ENCODE measurements at regions not wholly inside any gene's neighbourhood (a gene's known extent, or its start where the extent isn't known, plus 50 kb on each side); places are given as distances from the start of the nearest gene placed in this dataset.

DNA sequence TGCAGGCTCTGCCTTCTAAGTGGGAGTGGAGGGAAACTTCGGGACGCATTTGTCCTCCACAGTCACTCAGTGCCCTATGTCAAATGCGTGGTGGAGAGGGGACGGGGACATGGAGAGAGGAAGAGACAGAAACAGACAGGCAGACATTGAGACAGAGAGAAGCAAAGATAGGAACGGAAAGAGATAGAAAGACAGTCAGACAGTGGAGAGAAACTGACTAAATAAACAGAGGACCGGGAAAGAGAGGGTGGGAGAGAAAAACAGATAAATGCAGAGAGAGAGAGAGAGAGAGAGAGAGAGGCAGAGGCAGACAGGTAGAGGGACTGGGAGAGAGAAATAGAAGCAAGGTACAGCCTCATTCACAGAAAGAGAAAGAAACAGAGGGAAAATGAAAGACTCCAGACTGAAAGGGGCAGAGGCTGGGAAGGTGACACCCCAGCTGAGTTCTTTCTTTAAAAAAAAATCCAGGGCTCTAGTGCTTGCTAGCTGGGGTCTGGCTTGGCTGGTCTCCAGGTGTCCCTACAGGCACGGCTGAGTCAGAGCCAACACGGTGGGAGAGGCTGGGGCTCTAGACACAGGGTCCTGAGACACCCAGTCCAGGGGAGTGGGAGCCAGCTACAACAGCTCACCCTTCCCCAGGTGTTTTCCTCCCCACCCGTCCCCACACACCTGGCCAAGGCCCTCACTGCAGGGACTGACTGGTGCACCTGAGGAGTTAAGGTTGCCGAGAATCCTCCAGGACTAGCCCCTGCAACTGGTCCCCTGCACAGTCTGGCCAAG, 506.1 kb upstream of the PROK2 start:
- no peaks in the 10 kb centered on the region for H3K27me3 ChIP-seq (ENCODE audit: control insufficient read depth, insufficient read depth, low read length)
- no peak overlapping the region for H3K9ac ChIP-seq (ENCODE audit: low read length)
- peaks cover 7% of the 10 kb centered on the region for H3K4me1 ChIP-seq (ENCODE audit: control insufficient read depth, low read depth, low read length)
- no peak overlapping the region for H3K4me3 ChIP-seq (ENCODE audit: low read length)
- no peaks in the 10 kb centered on the region for H3K9me3 ChIP-seq (ENCODE audit: control insufficient read depth, low read depth, low read length)
- H3K27ac ChIP-seq (ENCODE audit: low read length): no peak overlapping the region
- no peaks in the 10 kb centered on the region for H3K36me3 ChIP-seq (ENCODE audit: control insufficient read depth, low read depth, low read length)

DNA sequence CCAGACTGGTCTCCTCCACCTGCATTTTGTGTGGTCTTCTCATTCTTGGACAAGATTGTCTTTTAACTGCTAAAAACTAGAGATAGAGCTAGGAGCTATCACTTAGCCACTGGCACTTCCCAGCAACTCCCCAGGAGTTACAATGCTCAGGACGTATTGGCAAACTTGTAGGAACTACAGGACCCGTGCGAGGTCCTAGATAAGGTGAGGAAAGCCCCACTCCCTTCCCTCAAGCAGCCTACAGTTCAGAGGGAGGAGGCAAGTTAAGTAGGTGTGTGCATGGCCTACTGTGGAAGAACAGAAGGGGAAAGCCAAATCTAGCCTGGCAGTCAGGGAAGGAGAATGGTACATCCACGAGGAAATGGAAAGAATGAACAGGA, 504.7 kb upstream of the PROK2 start:
- Histone ChIP-seq H3K4me1 (ENCODE audit: control insufficient read depth, low read depth, low read length) (peaks cover 7% of the 10 kb centered on the region), H3K9me3 (ENCODE audit: control insufficient read depth, low read depth, low read length) (no peaks in the 10 kb centered on the region), H3K27ac (ENCODE audit: low read length) (no peak overlapping the region), H3K9ac (ENCODE audit: low read length) (no peak overlapping the region), H3K4me3 (ENCODE audit: low read length) (no peak overlapping the region), H3K36me3 (ENCODE audit: control insufficient read depth, low read depth, low read length) (no peaks in the 10 kb centered on the region), H3K27me3 (ENCODE audit: control insufficient read depth, insufficient read depth, low read length) (no peaks in the 10 kb centered on the region)

DNA sequence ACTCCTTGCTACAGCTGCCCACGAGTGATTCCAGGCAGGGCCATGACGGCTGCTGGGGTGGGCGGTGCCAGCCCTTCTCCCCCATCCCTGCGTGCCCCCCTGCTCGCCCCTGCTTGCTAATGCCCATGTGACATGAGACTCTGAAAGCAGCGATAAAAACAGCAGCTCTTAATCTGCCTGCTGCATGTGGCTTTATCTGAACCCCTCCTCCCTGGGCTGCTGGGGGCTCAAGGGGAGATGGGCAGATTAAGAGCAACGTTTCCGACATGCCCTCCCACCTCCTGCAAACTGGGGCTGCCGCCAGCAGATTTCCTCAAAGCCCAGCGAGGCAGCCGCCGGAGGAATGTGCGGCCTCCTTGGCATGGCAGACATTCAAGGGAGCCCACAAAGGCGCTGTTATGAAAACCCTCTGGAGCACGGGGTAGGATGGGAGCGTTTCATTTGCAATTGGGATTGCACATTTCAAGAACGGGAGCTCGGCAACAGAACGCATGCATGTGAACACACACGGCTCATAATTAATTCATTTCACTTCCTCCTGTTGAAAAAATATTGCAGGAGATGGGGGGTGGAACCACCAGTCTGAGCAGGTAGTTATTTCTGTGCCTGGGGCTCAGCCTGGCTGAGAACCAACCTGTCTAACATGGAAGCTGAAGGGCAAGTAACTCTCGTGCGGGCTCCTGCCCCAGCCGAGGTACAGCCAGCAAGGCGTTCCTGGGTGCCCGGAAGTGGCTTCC, 504.2 kb upstream of the PROK2 start:
- Histone ChIP-seq H3K27ac (ENCODE audit: low read length) (no peak overlapping the region), H3K4me1 (ENCODE audit: control insufficient read depth, low read depth, low read length) (peaks cover 7% of the 10 kb centered on the region), H3K27me3 (ENCODE audit: control insufficient read depth, insufficient read depth, low read length) (no peaks in the 10 kb centered on the region), H3K36me3 (ENCODE audit: control insufficient read depth, low read depth, low read length) (no peaks in the 10 kb centered on the region), H3K9ac (ENCODE audit: low read length) (no peak overlapping the region), H3K9me3 (ENCODE audit: control insufficient read depth, low read depth, low read length) (no peaks in the 10 kb centered on the region), H3K4me3 (ENCODE audit: low read length) (no peak overlapping the region)

DNA sequence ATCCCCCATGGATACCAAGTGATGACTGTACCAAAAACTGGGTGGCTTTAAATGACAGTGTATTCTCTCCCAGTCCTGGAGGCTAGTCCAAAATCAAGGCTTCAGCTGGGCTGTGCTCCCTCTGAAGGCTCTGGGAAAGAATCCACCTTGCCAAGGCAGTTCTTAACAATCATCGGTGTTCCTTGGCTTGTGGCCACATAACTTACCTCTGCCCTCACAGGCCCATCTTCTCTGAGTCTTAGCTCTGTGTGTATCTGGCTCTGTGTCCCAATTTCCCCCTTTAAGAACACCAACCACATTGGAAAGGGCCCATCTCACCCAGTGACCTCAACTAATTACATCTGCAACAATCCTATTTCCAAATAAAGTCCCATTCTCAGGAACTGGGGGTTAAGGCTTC, 503.0 kb upstream of the PROK2 start:
- Histone ChIP-seq H3K36me3 (ENCODE audit: control insufficient read depth, low read depth, low read length) (no peaks in the 10 kb centered on the region), H3K9me3 (ENCODE audit: control insufficient read depth, low read depth, low read length) (no peaks in the 10 kb centered on the region), H3K4me3 (ENCODE audit: low read length) (no peak overlapping the region), H3K4me1 (ENCODE audit: control insufficient read depth, low read depth, low read length) (peaks cover 7% of the 10 kb centered on the region), H3K9ac (ENCODE audit: low read length) (no peak overlapping the region), H3K27ac (ENCODE audit: low read length) (no peak overlapping the region), H3K27me3 (ENCODE audit: control insufficient read depth, insufficient read depth, low read length) (no peaks in the 10 kb centered on the region)

DNA sequence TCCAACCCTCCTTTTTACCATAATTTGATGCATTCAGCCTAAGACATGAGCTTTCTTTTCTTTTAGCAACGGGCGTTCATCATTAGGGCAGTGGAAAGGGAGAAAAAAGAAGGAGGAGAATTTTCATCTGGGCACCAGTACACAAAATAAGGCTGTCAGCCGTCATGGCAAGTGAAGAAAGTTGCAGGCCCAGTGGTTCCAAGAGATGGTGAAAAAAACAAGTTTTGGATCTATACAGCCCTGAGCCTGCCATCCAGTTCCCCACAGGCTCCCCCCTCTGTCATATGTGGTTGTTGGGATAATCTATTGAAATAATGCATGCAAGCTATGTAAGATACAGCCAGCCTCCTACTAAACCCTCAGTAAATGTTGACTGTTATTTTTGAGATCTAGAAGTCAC, 500.6 kb upstream of the PROK2 start:
- Histone ChIP-seq H3K36me3 (ENCODE audit: control insufficient read depth, low read depth, low read length) (no peaks in the 10 kb centered on the region), H3K9ac (ENCODE audit: low read length) (no peak overlapping the region), H3K9me3 (ENCODE audit: control insufficient read depth, low read depth, low read length) (no peaks in the 10 kb centered on the region), H3K4me1 (ENCODE audit: control insufficient read depth, low read depth, low read length) (peaks cover 7% of the 10 kb centered on the region), H3K4me3 (ENCODE audit: low read length) (no peak overlapping the region), H3K27me3 (ENCODE audit: control insufficient read depth, insufficient read depth, low read length) (no peaks in the 10 kb centered on the region), H3K27ac (ENCODE audit: low read length) (no peak overlapping the region)

DNA sequence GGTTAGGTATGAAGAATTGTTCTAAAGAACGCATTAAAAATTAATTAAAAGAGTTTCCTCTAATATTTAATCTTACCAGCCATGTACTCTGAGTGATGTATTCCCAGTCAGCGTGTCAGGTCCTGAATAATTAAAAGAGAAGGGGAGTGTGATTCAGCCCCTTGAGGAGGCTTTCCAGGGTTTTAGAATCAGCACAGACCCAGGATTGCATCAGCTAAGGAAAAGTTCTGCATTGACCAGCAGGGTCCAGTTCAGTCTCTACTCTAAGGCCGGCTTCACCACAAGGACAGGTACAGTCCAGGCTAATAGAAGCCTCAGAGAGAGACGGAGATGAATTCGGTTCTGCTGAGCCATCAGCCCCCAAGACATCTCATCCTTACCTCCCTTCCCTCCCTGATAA, 499.5 kb upstream of the PROK2 start:
- Histone ChIP-seq H3K27ac (ENCODE audit: low read length) (no peak overlapping the region), H3K36me3 (ENCODE audit: control insufficient read depth, low read depth, low read length) (no peaks in the 10 kb centered on the region), H3K4me3 (ENCODE audit: low read length) (no peak overlapping the region), H3K9ac (ENCODE audit: low read length) (no peak overlapping the region), H3K27me3 (ENCODE audit: control insufficient read depth, insufficient read depth, low read length) (no peaks in the 10 kb centered on the region), H3K9me3 (ENCODE audit: control insufficient read depth, low read depth, low read length) (no peaks in the 10 kb centered on the region), H3K4me1 (ENCODE audit: control insufficient read depth, low read depth, low read length) (peaks cover 7% of the 10 kb centered on the region)

DNA sequence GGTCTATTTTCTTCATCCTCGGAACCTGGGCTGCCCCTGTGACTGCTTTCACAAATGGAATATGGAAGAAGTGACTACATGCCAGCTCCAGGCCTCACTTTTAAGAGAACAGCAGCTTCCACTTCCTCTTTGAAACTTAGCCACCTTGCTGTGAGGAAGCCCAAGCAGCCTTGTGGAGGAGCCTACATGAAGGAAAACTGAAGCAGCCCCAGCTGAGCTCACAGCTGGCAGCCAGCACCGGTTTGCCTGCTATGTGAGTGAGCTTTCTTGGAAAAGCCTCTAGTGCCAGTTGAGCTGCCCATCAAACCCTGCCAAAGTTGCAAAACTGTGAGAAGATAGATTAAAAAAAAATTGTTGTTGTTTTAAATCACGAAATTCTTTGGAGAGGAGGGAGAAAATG, 498.0 kb upstream of the PROK2 start:
- Histone ChIP-seq H3K4me3 (ENCODE audit: low read length) (no peak overlapping the region), H3K9ac (ENCODE audit: low read length) (no peak overlapping the region), H3K27ac (ENCODE audit: low read length) (no peak overlapping the region), H3K36me3 (ENCODE audit: control insufficient read depth, low read depth, low read length) (no peaks in the 10 kb centered on the region), H3K9me3 (ENCODE audit: control insufficient read depth, low read depth, low read length) (no peaks in the 10 kb centered on the region), H3K4me1 (ENCODE audit: control insufficient read depth, low read depth, low read length) (no peaks in the 10 kb centered on the region), H3K27me3 (ENCODE audit: control insufficient read depth, insufficient read depth, low read length) (no peaks in the 10 kb centered on the region)

DNA sequence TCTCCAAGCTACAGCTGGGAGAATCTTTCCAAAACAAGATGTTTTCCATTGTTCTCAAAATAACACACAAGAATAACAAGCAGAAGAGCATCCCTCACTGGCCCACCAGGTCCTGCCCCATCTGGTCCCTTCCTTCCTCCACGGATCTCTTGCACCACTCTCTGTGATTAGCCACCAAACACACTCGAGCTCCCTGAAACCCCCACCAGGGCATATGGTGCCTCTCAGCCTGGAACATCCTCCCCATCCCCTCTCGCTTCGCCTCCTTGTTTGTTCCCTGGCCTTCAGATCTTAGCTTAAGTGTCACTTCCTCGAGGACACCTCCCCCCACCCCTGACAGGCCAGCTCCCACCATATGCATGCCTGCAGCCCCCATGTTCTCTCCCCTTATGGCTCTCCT, 496.6 kb upstream of the PROK2 start:
- H3K27me3 ChIP-seq (ENCODE audit: control insufficient read depth, insufficient read depth, low read length): no peaks in the 10 kb centered on the region
- H3K9me3 ChIP-seq (ENCODE audit: control insufficient read depth, low read depth, low read length): no peaks in the 10 kb centered on the region
- H3K4me3 ChIP-seq (ENCODE audit: low read length): no peak overlapping the region
- no peak overlapping the region for H3K27ac ChIP-seq (ENCODE audit: low read length)
- H3K36me3 ChIP-seq (ENCODE audit: control insufficient read depth, low read depth, low read length): no peaks in the 10 kb centered on the region
- no peak overlapping the region for H3K9ac ChIP-seq (ENCODE audit: low read length)
- no peaks in the 10 kb centered on the region for H3K4me1 ChIP-seq (ENCODE audit: control insufficient read depth, low read depth, low read length)

DNA sequence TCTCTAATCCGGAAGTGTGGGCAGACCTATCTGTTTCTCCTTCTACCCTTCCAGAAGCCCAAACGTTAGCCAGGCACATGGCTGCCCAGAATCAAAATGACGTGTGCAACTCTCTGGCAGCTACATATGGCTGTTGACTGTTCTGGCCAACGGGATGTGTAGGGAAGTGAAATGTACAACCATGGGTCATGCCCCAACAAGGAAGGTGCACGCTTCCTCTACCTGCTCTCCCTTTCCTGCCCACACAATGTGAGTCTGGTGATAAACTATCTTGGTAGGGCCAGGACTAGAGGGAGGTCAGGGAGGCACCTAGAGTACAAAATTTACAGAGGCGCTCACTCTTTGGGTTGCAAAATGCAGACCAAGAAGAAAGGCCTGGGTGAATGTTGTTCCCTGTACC, 495.9 kb upstream of the PROK2 start:
- no peak overlapping the region for H3K9ac ChIP-seq (ENCODE audit: low read length)
- H3K4me1 ChIP-seq (ENCODE audit: control insufficient read depth, low read depth, low read length): no peaks in the 10 kb centered on the region
- H3K4me3 ChIP-seq (ENCODE audit: low read length): no peak overlapping the region
- no peaks in the 10 kb centered on the region for H3K9me3 ChIP-seq (ENCODE audit: control insufficient read depth, low read depth, low read length)
- H3K27ac ChIP-seq (ENCODE audit: low read length): no peak overlapping the region
- H3K27me3 ChIP-seq (ENCODE audit: control insufficient read depth, insufficient read depth, low read length): no peaks in the 10 kb centered on the region
- no peaks in the 10 kb centered on the region for H3K36me3 ChIP-seq (ENCODE audit: control insufficient read depth, low read depth, low read length)

DNA sequence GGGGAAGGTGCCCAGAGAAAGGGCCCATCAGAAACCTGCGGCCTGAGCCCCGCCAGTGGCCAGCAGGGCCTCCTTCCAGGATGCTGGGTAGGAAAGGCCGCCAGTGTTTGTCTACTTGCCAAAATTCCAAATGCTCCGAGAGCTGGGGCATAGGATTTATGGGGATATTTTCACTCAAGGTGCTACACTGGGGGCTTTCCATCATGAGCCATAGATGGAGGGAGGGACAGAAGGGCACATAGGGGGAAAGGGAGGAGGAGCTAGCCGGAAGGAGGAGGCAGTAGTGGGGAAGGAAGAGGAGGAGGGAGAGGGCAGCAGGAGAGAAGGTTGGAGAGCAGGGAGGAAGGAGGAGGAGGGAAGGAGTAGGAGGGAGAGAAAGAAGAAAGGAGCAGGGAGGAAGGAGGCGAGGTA, 494.7 kb upstream of the PROK2 start:
- Histone ChIP-seq H3K27ac (ENCODE audit: low read length) (no peak overlapping the region), H3K4me3 (ENCODE audit: low read length) (no peak overlapping the region), H3K9me3 (ENCODE audit: control insufficient read depth, low read depth, low read length) (no peaks in the 10 kb centered on the region), H3K27me3 (ENCODE audit: control insufficient read depth, insufficient read depth, low read length) (no peaks in the 10 kb centered on the region), H3K9ac (ENCODE audit: low read length) (no peak overlapping the region), H3K4me1 (ENCODE audit: control insufficient read depth, low read depth, low read length) (no peaks in the 10 kb centered on the region), H3K36me3 (ENCODE audit: control insufficient read depth, low read depth, low read length) (no peaks in the 10 kb centered on the region)

DNA sequence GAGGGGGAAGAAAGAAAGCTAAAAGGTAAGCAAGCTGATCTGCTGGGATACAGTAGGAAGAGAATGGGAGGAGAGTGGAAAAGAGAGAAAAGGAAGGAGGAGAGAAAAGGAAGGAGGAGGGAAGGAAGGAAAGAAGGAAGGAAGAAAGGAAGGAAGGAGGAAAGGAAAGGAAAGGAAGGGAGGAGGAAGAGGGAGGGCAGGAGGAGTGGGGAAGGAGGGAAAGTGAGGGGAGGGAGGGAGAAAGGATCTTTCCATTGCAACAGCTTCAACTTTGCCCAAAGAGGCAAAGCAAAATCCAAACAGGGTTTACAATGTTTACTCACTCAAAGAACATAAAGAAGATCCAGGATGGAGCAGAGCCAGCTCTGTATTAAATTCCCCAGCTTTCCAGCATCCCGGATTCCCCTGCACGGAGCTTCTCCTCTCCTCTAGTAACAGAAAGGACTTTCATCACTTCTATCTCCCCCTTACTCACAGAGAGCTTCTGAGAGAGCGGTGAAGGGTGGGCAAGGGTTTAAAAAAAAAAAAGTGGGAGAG, 494.2 kb upstream of the PROK2 start:
- Histone ChIP-seq H3K36me3 (ENCODE audit: control insufficient read depth, low read depth, low read length) (no peaks in the 10 kb centered on the region), H3K4me3 (ENCODE audit: low read length) (no peak overlapping the region), H3K9me3 (ENCODE audit: control insufficient read depth, low read depth, low read length) (no peaks in the 10 kb centered on the region), H3K9ac (ENCODE audit: low read length) (no peak overlapping the region), H3K4me1 (ENCODE audit: control insufficient read depth, low read depth, low read length) (peaks cover 2% of the 10 kb centered on the region), H3K27ac (ENCODE audit: low read length) (no peak overlapping the region), H3K27me3 (ENCODE audit: control insufficient read depth, insufficient read depth, low read length) (no peaks in the 10 kb centered on the region)
